NCI-H524 treated with DMSO at 0.1 percent for 48 hours (cell line): ENCODE measurements at regions not wholly inside any gene's neighbourhood (a gene's known extent, or its start where the extent isn't known, plus 50 kb on each side); places are given as distances from the start of the nearest gene placed in this dataset.
A peak's percentile ranks its signal among the peaks of the same experiment; 100 is the strongest.

Experiments used
- DNase-seq: peaks from one replicate; lab custom pipeline; 2025; lab: John Stamatoyannopoulos, UW

DNA sequence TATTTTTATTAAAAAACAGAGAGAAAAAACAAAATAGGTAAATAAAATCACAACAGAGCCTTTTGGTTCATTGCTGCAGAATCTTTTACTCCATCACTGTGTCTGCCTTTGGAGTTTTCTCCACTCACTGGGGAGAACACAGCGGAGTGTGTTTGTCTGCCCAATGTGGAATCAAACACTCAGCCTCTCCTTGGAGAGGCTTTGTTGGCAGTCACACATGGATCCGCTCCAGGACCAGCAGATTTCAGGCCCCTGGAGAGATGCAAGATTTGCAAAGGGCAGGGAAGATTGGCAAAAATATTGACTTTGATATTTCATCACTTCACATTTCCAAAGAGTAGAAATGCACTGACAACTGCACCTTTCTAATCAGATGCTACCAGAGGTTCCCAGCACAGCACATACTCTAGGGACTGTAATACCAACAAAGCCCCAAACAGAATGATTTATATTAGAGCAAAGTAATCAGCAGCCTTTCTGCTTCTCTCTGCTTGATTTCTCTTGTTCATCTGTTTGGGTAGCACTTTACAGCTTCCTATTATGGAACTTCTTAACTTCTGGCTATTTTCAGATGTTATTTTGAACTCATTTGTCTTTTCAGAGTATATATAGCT, 1898.8 kb upstream of the PIK3C3 start:
- DNase-seq, result no peak

DNA sequence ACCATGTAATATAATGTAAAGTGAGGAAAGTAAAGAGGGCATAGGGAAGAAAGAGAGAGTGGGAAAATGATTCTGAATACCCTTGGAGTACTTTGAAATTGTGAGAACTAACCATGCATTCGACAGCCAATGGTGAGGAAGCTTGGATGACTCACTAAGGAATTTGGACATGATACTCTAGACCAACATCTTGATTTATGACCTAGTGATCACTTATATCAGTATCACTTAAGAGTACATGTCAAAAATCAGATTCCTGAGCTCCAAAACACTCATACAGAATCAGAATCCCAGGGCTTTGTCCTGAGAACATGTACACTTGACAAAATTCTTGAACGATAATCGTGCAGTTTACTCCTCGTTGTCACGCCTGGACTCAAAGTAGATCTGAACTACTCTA, 1899.8 kb upstream of the PIK3C3 start:
- DNase-seq, result no peak

DNA sequence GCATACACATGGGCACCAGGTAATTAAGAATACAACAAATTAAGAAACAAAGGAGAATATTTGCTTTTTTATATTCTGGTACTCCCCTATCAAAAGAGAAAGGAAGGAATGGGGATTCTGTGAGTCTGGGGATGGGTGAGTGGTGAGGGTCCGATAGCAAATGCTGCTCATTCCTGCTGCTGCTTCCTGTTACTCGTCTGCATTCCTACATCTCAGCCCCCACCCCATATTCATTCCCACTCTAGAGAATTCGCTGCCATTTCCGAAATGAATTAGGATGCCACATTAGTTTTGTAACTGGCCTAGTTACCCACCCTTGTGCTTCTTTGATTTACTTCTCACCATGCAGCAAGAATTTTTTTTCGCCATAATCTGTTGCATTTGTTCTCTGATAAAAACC, 1905.3 kb upstream of the PIK3C3 start:
- DNase-seq, result no peak

DNA sequence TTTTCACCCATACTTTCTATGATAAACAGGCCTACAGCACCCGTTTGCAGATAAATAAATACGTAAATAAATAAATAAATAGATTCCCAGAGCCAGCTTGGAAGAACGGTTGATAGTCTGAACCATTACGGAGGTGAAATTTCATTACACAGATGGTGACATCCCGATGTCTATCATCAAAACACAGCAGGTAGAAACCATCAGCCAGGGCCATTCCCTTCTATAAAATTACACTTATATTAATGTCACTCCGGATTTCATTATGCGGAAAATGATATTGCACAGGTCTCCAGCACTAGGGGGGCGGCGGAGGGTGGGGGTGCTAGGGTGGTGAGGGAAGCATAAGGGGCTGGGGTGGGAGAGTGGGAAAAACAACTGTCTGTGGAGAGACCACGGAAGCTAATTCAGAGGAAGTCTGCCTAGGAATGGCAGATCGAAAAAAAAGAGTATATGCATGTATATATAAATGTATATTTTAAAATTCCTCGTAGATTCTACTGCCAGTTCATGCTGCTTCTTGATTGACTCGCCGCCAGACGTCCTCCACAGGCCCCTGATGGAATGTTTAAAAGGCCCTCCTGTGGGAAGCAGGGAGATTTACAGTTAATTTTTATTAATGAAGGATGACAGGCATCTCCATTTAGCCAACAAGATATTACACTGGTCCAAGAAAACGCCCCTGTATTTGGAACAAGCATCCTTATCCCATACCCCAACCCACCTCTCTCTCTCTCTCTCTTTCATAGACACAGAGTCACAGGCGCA, 1906.0 kb upstream of the PIK3C3 start:
- no peak for DNase-seq

DNA sequence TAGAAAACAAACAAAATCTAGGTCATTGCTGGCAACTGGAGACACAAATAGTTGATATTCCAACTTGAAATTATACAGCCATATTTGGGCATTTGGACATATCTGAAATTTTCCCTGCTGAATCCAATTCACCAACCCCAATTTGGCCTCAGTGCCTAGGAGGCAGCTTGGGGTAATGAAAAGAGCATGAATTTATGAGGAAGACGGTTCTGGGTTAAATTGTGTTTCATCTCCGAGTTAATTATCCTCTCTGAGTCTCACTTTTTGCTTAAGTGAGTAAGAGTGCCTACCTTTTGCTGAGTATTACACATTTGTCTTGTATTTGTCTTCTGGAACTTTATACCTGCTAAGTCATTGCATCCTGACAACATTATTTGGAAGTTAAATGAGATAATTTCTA, 1906.8 kb upstream of the PIK3C3 start:
- no peak for DNase-seq

DNA sequence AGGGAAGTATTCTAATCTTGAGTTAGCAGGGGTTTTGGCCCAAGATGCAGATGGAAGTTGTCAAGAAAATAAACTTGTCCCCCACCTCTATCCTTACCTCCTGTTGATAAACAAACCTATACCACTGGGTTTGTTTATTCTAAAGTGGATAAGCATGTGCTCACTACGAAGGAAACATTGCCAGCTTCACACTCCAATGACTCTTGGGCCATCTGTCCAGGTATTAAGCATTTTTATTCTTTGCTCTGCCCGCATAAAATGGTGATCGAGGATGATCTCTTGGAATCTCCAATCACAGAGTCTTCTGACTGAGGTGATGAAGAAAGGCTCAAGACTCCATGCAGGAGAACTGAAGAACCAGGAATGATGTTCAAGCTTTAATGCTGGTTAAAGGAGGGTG, 1908.4 kb upstream of the PIK3C3 start:
- DNase-seq, result peak; percentile 19

DNA sequence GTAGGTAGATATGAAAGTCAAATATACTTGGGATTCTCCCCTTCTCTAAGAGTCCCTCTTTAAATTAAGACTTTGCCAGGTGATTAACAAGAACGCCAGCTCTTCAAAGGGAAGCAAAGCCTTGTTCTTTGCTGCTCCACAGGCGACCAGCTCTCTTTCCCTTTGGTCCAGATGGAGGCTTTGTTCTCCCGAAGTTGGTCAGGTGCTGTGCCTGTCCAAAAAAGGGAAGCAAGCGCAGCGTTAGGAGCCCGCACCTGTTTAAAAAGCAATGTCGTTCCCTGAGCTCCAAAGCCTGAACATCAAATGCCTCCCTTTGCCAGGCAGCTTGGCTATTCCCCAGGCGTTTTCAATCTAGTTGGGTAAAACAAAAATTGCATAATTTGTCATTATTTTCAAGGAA, 1913.1 kb upstream of the PIK3C3 start:
- DNase-seq, result no peak

DNA sequence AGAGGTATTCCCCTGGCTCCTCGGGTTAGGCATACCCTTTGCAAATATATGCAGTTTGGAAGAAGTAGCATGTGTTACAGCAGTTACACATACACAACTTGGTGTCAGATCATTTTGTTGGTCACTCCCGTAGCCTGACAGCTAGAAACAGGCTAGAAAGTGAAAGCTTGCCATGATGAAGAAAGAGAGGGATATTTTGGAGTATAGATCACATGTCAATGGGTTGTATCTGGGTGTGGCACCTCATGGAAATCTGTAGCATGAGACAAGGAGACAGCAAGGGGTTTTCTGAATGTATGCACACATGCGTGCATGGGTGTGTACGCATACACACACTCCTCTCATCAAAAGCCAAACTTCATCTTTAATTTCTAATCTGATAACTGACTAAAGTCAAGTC, 1914.5 kb upstream of the PIK3C3 start:
- DNase-seq, result no peak

DNA sequence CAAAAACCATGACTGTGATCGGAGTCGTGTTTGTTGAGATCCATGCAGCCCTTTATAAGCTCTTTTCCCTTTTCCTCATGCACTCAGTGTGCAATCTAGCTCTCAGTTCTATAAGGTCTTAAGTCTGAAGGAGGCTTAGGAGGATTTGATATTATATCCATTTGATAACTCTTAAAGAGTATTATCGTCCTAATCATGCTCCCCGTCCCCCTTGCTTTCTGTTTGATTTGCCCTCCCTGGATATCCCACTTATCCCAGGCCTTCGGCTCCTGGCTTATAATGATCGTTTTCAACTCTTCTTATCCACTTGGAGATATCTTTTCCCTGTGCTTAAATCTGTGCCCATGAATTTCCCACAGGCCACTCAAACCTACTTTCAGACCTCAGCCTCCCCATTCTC, 1917.7 kb upstream of the PIK3C3 start:
- peak; percentile 86 for DNase-seq

DNA sequence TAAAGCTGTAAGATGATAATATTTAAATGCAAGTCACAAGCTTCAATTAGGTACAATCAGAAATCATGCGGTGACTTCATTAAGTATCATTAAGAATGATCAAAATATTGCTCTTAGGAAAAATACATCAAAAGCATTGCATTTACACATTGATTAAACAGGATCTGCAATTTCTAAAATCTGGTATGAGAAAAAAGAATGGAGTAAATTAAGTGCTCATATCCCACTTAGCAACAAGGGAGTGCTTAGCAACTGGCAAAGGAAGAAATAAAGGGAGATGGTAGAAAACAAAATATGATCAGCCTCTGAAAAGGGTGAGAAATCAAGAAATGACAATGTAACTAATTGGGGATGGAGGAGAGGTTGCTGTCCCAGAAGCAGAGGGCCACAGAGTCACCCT, 1918.2 kb upstream of the PIK3C3 start:
- no peak for DNase-seq

DNA sequence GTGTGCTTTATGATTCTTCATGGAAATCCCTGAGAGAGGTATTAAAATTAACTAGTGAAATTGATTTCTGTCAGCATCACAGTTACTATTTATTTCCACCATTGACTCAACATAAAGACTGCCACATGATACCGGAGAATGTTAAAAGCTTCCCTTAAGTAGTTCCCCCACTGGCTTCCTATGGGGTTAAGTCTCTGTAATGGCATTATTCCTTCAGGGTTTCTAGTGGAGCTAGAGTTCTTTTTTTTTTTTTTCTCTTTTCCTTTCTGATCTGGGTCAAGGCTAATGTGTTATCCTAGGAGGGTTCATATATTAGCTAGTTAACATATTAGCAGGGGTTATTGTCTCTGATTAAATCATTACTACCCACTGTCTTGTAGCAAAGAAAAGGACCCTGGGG, 1919.1 kb upstream of the PIK3C3 start:
- no peak for DNase-seq

DNA sequence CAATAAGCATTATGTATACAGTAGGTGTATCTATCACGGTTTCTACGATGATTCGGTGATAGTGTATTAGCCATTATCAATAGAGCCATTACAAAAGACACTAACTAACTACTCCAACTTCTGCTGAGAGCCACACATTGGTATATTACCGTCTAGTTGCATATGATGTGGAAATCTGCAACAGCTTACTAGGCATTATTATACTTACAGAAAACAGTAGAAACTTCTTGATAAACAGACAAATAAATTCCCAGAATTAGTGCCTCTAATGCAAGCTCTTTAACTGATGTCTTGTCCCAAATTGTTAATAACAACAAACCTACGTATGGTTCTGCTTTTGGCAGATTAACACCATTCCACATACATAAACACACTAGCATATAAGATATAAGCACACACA, 1923.0 kb upstream of the PIK3C3 start:
- no peak for DNase-seq

DNA sequence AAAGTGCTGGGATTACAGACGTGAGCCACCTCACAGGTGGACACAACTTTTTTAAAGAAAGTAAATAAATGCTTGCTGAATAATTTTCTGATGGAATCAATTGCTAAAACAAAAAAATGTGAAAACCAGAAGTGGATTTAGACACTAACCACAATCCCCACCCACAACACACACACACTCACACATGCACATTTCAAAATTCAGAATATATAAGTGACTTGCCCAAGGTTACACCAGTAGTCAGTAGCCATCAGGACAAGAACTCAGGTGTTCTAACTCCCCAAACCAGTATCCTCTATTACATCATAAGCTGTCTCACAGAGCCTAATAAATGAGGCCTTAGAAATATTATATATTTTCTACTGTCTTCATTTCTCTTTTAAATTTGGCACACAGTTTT, 1923.6 kb upstream of the PIK3C3 start:
- DNase-seq, result no peak

DNA sequence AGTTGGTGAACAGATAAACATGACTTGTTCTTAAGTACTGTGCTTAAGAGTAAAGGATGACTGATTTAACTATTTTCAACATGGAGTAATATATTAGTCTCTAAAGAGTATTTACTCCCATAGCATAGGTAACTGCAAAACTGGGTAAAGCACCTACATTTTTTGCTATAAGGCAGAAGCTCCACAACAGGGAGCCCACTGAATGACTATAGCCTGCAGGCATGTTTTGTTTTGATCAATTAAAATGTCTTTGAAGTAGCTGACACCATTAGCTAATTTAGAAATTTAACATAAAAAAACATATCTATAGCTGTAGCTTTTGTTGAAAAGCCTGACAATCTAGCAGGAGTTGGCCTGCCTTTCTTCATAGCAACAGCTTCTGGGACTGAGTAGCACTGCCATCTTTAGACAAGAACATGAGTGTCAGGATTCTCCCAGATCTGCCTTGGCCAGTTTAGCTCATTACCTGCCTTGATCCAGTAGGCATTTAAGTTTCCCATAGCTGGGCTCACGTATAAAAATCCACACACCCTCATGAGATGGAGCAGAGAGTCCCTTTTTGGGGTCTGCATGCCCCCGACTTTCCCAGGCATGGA, 1935.1 kb upstream of the PIK3C3 start:
- no peak for DNase-seq

DNA sequence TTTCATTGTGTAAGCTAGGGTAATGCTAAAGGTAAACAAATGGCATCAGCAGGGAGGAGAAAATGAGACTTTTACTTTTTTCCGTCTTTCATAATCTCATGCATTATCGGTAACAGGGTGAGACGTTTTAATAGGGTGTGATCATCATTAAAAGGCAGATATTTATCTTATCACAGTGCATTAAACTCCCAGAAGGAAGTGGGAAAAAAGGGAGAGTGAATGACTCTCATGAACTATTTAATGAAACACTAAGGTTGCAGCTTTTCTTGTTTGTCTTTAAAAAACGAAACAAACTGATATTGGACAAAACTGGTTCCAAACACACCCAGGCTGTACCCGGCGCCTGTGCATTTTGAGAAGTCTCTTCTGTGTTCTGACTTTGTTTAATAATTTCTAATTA, 1936.8 kb upstream of the PIK3C3 start:
- DNase-seq, result no peak

DNA sequence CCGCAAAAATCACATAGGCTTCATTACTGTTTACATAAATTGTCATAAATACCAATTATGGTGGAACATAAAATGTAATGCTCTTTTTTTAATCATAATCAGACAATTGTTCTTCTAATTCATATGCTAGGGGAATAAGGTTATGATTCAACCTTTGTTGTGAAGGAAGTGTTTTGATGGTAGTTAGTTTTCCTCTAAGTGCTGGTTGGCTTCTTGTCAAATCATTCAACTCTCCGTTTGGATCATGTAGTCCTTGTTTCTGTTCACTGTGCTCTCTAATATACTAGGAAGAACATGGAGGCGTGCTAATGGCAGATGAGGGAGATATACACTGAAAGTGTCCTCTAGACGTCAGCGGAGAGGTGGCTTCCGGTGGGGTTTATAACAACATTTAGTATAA, 1938.0 kb upstream of the PIK3C3 start:
- no peak for DNase-seq

DNA sequence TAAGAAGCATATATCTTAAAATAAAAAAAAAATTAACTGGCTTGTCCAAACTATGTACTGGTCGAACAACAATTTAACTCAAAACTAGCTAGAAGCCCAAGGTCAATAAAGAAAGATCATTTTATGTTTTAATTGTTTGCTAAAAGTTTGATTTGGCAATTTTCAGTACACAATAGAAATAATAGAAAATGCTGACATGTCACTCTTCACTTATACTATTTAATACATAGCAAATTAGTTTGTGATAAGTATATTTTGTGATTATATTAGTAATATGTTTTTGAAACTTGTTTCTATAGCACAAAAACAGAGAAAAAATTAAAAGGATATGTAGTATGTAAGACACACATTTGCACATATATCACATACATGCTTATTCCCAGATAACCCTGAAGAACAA, 1938.6 kb upstream of the PIK3C3 start:
- DNase-seq, result no peak

DNA sequence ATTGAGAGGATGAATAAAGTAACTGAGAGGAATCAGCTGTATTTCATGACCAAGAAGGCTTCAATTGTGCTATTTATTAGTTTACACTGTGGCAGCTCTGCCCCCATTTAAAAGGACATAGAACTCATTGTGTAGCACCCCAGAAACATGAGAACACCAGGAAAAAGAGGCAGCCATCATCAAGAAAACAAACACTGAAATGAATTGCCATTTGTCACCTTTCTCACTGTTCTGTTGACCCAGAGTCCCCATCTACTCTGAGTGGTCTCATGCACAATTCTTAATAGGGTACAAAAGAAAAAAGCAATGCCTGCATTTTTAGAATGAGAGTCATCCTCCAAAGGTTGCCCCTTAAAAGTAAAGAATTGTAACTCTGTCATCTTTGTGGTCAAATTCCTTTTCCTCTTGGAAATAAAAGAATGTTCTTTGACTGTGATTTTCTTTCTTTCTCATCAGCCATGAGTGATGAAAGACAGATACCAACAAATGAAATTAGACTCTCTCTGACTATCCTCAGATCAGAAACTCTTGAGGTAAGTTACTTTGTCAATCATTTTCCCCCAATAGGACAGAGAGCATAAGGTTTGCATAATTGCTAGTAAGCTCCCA, 1941.9 kb upstream of the PIK3C3 start:
- DNase-seq, result no peak

DNA sequence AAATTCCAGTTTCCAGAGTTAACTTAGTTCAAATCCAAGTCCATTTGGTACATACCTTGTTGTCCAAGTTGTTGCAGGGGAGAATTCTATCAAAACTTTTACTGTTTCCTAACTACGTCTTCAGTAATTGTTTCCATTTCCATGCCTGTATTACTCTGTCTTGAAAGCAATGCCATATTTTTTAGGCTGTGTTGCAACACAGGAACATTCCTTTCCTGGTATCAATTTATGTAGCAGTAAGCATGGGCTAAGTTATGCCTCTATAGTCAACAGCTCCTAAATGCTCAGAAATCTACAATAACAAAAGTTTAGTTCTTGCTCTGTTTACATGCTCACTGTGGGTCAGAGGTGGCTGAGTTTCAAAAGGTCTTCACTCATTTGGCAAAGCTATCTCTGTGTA, 1943.8 kb upstream of the PIK3C3 start:
- DNase-seq, result no peak

DNA sequence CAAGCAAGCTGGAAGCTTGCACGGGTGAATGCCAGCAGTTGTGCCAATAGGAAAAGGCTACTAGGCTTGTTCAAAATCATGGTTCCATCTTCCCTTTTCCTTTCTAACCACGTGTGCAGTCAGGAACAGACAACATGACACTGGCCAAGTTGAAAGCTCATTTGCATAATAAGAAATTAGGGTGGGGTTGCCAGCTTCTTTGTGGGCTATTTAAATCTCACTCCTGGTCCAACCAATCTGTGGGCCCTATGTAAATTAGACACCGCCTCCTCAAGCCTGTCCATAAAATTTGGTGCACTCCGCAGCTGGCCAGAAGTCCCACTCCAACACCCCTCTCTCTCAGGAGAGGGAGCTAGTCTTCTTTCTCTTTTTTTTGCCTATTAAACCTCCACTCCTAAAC, 1948.4 kb upstream of the PIK3C3 start:
- peak; percentile 18 for DNase-seq

DNA sequence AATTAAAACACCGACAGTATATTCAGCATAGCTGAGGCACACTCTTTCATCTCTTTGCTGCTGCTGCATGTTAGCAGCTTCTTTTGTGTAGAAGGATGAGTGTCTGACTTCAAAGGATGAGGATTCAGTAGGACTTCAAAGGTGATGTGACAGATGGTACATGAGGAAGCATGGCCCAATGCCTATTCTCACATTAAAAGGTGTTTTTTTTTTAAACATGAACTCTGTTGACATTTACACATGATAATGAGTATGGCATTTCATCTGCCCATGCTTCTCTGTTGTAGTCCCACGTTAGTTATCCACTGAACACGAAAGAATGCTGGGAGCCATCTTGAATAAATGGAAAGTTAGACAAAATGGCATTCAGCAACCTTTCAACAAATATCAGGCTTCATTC, 1950.8 kb upstream of the PIK3C3 start:
- no peak for DNase-seq

DNA sequence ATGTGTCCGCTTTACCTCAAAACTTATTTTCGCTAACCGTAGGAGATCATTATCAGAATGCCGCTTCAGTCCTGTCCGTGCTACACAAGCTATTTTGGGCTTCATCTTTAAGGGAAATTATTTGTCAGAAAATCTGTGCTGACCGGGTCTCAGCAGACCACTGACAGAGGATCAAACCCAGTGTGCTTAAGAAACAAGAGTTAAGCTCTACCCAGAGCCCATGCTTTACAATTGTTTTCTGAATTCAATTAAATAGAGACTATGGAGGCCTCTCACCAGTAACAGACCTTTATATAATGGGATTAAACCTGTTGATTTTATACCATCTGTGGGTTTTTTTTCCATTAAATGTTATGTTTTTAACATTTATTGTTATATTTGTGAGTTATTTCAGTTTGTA, 1956.7 kb upstream of the PIK3C3 start:
- DNase-seq, result no peak

DNA sequence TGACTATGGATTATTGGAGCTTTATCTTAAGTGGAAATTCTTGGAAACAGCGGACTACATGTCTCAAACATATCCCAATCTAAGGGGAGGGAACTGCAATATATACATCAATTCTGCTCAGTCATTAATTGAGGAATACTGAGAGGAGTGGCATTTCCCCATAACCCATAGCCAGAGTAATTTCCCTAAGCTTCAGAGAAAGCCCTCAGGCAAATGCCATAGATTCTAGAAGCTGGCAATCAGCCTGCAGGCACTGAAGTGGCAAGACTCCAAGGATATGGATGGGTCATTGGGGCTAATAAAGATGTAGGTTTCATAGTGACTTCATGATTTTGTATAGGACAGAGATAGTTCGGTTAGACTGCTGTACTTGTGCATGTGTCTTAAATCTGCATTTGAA, 1960.5 kb upstream of the PIK3C3 start:
- DNase-seq, result no peak
